MM.1S (cell line): ENCODE measurements at regions not wholly inside any gene's neighbourhood (a gene's known extent, or its start where the extent isn't known, plus 50 kb on each side); places are given as distances from the start of the nearest gene placed in this dataset.

Source experiments
- DNase-seq: peaks from one replicate; pipeline ENCODE4 v3.0.0-alpha.2; 2015
- H2AFZ ChIP-seq: fragments of 300-600 bp; sonication (generic); 2 replicates; pipeline ENCODE4 v1.6.0; 2016; ENCODE audit warnings: antibody characterized with exemption, low read length
- H3F3A ChIP-seq: fragments of 300-600 bp; sonication (generic); 2 replicates; pipeline ENCODE4 v1.6.1; 2016; ENCODE audit warnings: mild to moderate bottlenecking, antibody characterized with exemption, low read length, moderate library complexity, mixed read lengths; ENCODE audit not compliant: insufficient read depth
- H3K27ac ChIP-seq: fragments of 300-600 bp; sonication (generic); 2 replicates; pipeline ENCODE4 v1.5.1; 2016; ENCODE audit warnings: mild to moderate bottlenecking, low read length
- H3K27me3 ChIP-seq: fragments of 300-600 bp; sonication (generic); replicated peaks from 2 replicates; pipeline ENCODE4 v1.6.0; 2016; ENCODE audit warnings: low read length; ENCODE audit not compliant: insufficient read depth
- H3K36me3 ChIP-seq: fragments of 300-600 bp; sonication (generic); replicated peaks from 2 replicates; pipeline ENCODE4 v1.6.1; 2016; ENCODE audit warnings: mild to moderate bottlenecking, low read length, mixed read lengths; ENCODE audit not compliant: insufficient read depth
- H3K4me1 ChIP-seq: fragments of 300-600 bp; sonication (generic); 2 replicates; pipeline ENCODE4 v1.6.1; 2016; ENCODE audit warnings: low read length, mixed read lengths
- H3K4me2 ChIP-seq: fragments of 300-600 bp; sonication (generic); 2 replicates; pipeline ENCODE4 v1.6.0; 2016; ENCODE audit warnings: low read depth, low read length
- H3K4me3 ChIP-seq: fragments of 300-600 bp; sonication (generic); 2 replicates; pipeline ENCODE4 v1.5.1; 2016; ENCODE audit warnings: low read length, mixed read lengths
- H3K79me2 ChIP-seq: fragments of 300-600 bp; sonication (generic); 2 replicates; pipeline ENCODE4 v1.6.1; 2016; ENCODE audit warnings: mixed run types, low read length, mixed read lengths
- H3K9ac ChIP-seq: fragments of 300-600 bp; sonication (generic); 2 replicates; pipeline ENCODE4 v1.6.1; 2016; ENCODE audit warnings: low read length, mixed read lengths
- H3K9me2 ChIP-seq: fragments of 300-600 bp; sonication (generic); replicated peaks from 2 replicates; pipeline ENCODE4 v1.6.1; 2016; ENCODE audit warnings: mild to moderate bottlenecking, low read length, mixed read lengths; ENCODE audit not compliant: insufficient read depth
- H3K9me3 ChIP-seq: fragments of 300-600 bp; sonication (generic); replicated peaks from 2 replicates; pipeline ENCODE4 v1.6.1; 2016; ENCODE audit warnings: mild to moderate bottlenecking, low read length, mixed read lengths; ENCODE audit not compliant: insufficient read depth
- H4K20me1 ChIP-seq: fragments of 300-600 bp; sonication (generic); 2 replicates; pipeline ENCODE4 v1.6.1; 2016; ENCODE audit warnings: mild to moderate bottlenecking, low read length, moderate library complexity, mixed read lengths; ENCODE audit not compliant: insufficient read depth
- CTCF ChIP-seq: fragments of 300-600 bp; sonication (generic); IDR thresholded peaks from 2 replicates; pipeline ENCODE4 v1.5.1; 2016; ENCODE audit warnings: antibody characterized with exemption, low read length, mixed read lengths
- EZH2 ChIP-seq: fragments of 300-600 bp; sonication (generic); optimal IDR thresholded peaks from 2 replicates; pipeline ENCODE3; 2017; ENCODE audit warnings: low read depth, mild to moderate bottlenecking, antibody characterized with exemption, low read length, mixed read lengths
- EZH2phosphoT487 ChIP-seq: fragments of 300-600 bp; sonication (generic); IDR thresholded peaks from 2 replicates; pipeline ENCODE4 v1.6.1; 2018; ENCODE audit warnings: antibody characterized with exemption, low read length

GRCh38 chr14:40374221-40374620 lies 942.0 kb upstream of the FBXO33 start:
- Histone ChIP-seq H3K9ac (no peak overlapping the region), H2AFZ (no peak overlapping the region), H3K27ac (no peak overlapping the region), H3K4me3 (no peak overlapping the region), H3K4me2 (no peak overlapping the region), H3F3A (no peaks in the 10 kb centered on the region), H3K79me2 (no peaks in the 10 kb centered on the region), H3K27me3 (no peaks in the 10 kb centered on the region), H4K20me1 (no peaks in the 10 kb centered on the region), H3K9me3 (no peaks in the 10 kb centered on the region), H3K36me3 (no peaks in the 10 kb centered on the region), H3K4me1 (no peaks in the 10 kb centered on the region), H3K9me2 (no peaks in the 10 kb centered on the region)
- DNase-seq = no peak
- no peak for TF ChIP-seq EZH2
- no peak for TF ChIP-seq CTCF
- no peak for TF ChIP-seq EZH2phosphoT487

GRCh38 chr14:40371011-40371410 lies 938.8 kb upstream of the FBXO33 start:
- no peaks in the 10 kb centered on the region for H3F3A ChIP-seq
- no peak overlapping the region for H3K4me3 ChIP-seq
- no peaks in the 10 kb centered on the region for H3K9me3 ChIP-seq
- H3K27me3 ChIP-seq = no peaks in the 10 kb centered on the region
- no peak overlapping the region for H3K9ac ChIP-seq
- H3K9me2 ChIP-seq = no peaks in the 10 kb centered on the region
- no peaks in the 10 kb centered on the region for H4K20me1 ChIP-seq
- no peaks in the 10 kb centered on the region for H3K36me3 ChIP-seq
- DNase-seq = no peak
- TF ChIP-seq EZH2 = no peak
- no peak for TF ChIP-seq CTCF
- no peak for TF ChIP-seq EZH2phosphoT487
- H3K4me1 ChIP-seq = no peaks in the 10 kb centered on the region
- no peak overlapping the region for H3K27ac ChIP-seq
- no peaks in the 10 kb centered on the region for H3K79me2 ChIP-seq
- no peak overlapping the region for H3K4me2 ChIP-seq
- H2AFZ ChIP-seq = no peak overlapping the region

GRCh38 chr14:40368314-40368713 lies 936.1 kb upstream of the FBXO33 start:
- no peak overlapping the region for H3K9ac ChIP-seq
- no peaks in the 10 kb centered on the region for H3K9me2 ChIP-seq
- no peaks in the 10 kb centered on the region for H4K20me1 ChIP-seq
- H3K79me2 ChIP-seq = no peaks in the 10 kb centered on the region
- TF ChIP-seq EZH2 = no peak
- no peak for TF ChIP-seq EZH2phosphoT487
- no peak for TF ChIP-seq CTCF
- H3K36me3 ChIP-seq = no peaks in the 10 kb centered on the region
- H3K27me3 ChIP-seq = no peaks in the 10 kb centered on the region
- H3K9me3 ChIP-seq = no peaks in the 10 kb centered on the region
- no peak overlapping the region for H3K4me3 ChIP-seq
- H2AFZ ChIP-seq = no peak overlapping the region
- H3K4me2 ChIP-seq = no peak overlapping the region
- no peak overlapping the region for H3K27ac ChIP-seq
- DNase-seq = no peak
- no peaks in the 10 kb centered on the region for H3F3A ChIP-seq
- H3K4me1 ChIP-seq = no peaks in the 10 kb centered on the region
